Activated CD8-positive, alpha-beta memory T cell treated with anti-CD3 and anti-CD28 coated beads, Interleukin-2, amount 50 U/mL, for 1 hour (primary cell): ENCODE measurements at regions not wholly inside any gene's neighbourhood (a gene's known extent, or its start where the extent isn't known, plus 50 kb on each side); places are given as distances from the start of the nearest gene placed in this dataset.

Source experiments
- DNase-seq: peaks from one replicate; pipeline ENCODE4 v3.0.0-alpha.2; 2020; ENCODE audit errors: extremely low read depth

DNA sequence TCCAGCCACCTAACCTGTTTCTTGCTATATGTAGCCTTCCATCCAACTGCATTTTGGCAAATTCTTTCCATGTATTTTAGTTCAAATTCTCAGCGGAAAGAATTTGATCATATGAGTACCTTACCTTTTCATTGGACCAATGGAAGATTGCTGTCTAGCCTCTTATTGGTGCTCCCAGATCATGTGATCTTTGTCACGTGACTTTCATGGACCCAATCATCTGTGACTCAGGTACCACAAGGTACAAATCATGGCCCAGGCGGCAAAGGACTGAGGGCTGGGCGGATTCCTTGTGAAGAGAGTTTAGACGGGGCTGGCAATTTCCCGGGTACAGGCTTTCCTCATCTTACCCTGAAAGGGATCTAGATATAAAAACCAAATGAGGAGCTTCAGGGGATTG is 85.9 kb upstream of the TBX20 start:
- DNase-seq, result no peak

DNA sequence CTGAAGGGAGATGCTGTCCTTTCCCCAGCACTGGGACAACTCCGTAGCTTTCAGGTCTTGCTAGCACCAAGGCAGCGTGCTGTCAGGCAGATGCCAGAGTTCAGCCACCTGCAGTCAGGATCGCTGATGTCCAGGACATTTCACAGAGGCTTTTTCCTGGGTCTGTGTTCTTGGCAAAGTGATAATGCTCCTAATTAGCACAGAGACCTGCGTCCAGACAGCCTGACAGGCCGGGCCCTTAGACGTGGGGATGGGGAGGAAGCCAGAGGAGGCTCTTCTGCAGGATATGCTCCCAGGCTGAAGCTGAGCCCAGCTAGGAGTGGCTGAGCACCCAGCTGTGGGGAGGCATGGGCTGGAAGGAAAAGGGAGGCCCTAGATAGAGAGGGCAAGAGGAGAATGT is 82.5 kb upstream of the TBX20 start:
- DNase-seq, result no peak

- DNase-seq, result no peak
These were observed 80.6 kb upstream of the TBX20 start for GRCh38 chr7:35334506-35334905.

DNA sequence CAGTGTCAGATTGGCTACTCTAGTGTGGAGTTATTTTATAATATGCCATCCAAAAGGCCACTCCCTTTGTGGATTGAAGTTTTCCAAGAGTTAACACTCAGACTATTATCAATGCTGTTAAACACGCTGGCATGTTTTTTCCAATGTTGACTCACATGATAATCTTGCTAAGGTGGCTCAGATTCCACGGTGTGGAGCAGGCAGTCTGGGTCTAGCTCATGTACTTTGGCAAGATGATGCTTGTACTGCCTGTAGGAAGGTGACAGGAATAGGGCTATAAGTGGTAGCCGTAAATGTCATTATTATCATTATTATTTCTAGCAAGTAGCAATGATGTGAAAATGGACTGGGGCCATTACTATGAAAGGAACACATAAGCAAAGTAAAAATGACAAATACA is 79.4 kb upstream of the TBX20 start:
- DNase-seq, result no peak

DNA sequence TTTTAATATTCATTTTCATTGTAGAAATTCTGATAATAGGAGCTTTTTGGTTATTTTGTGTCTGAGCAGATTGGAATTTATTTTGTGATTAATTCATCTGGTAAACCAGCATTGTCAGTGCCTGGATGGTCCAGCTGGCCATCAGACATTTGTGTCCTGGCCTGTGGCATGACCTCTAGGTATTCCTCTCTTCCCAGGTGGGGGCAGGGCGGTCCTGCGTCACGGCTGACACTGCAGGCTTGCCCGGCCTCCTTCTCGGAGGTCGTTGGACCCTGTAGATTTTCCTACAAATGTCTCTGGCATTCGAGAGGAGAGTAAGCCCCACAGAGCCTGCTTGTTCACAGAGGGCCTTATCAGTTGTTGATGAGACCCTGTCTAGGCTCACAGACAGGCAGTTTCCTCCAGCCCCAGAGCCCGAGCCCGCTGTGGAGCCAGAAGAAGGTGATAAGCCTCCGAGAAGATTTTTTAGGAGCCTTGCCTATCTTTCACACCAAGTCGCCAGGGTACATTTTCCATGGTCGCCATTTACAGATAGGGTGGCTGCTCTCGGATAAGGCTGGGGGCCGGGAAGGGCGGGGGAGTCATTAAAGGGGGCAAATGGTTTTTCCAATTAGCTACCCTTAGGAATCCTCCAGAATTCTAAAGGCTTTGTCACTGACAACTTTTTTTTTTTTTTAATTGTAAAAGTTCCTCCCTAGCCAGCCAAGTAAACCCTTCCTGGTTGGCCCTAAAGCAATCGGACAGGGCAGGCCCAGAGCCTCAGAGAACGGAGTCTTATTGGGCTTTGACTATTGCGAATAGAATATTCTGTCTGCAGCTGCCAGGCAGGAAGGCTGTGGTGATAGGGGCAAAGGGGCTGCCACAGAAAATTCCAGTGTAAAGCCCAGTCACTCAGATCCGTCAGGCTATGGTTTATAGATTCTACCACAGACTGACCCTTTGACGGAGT is 78.1 kb upstream of the TBX20 start:
- DNase-seq, result no peak

DNA sequence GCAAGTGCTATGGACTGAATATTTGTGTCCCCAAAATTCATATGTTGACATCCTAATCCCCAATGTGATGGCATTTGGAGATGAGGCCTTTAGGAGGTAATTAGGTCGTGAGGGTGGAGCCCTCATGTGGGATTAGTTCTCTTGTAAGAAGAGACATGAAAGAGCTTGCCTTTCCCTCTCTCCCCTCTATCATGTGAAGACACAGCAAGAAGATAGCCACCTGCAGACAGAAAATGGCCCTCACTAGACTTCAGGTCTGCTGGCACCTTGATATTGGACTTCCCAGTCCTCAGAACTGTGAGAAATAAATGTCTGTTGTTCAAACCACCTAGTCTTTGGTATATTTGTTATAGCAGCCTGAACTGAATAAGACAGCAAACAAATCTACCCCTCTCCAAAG is 75.1 kb upstream of the TBX20 start:
- no peak for DNase-seq

- no peak for DNase-seq
These were observed 65.7 kb upstream of the TBX20 start for GRCh38 chr7:35319606-35320005.

DNA sequence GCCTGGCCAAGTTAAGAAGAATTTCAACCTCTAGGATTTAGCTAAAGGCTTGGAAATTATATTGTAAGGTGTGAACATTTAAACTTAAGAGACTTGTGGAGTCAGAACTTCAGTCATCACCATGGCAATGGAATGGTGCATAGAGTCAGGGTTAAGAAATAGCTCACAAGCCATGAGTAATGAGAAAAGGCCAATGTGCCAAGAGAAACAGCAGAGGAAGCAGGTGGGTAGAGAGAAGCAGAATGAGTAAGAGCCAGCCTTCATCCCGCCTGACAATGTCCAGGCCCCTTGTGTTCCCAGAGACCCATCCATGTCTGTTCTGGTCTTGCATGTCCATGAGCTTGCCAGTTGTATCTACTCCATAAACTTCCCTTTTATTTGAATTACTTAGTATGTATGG is 62.6 kb upstream of the TBX20 start:
- DNase-seq, result no peak

DNA sequence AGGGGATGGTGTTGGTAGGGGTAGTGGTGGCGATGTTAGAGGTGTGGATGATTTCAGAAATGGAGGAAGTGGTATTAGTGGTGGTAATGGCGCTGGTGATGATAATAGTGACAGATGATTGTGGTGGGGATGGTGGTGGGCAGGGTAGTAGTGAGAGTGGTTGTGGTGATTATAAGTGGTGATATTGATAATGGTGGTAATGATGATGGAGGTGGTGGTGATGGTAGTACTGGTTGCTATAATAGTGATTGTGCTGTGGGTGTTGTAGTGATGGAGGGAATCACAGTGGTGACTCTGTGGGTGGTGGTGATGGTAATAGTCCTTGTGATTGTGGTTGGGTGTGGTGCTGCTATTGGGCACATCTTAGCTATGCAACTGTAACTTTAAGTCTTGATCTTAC is 61.6 kb upstream of the TBX20 start:
- DNase-seq, result no peak

DNA sequence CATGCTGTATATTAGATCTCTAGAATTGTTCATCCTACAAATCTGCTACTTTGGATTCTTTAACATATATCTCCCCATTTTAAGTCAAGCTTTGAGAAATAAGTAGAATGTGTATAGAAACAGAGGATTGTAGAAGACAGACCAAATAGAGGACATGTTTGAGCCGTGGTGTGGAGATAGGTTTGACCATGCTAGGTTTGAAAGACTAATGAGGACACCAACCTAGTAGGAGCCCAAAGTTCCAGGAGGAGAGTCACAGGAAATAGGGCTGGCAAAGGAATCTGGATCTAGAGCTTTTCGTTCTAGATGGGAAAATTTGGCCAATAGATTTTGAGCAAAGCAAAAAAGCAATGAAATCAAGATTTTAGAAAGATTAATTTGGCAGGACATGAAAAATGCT is 60.5 kb upstream of the TBX20 start:
- no peak for DNase-seq

DNA sequence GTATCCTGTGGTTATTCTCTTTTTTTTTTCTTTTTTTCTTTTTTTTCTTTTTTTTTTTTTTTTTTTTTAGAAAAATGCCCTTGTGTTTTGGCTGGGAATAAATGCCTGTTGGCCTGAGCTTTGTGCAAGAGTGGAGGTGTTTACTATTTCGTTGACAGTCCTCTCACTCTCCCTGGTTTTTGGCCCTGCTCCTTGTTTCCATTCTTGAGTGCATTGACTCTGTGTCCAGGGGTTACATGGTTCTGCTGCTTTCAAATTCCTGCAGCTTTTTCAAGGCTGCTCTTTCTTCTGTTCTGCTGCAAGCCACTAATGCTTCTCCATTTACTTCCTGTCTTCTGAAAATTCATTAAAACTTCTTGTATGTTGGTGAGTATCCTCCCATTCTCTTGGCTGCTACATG is 59.7 kb upstream of the TBX20 start:
- DNase-seq, result no peak
